EL (cell line): ENCODE measurements at regions not wholly inside any gene's neighbourhood (a gene's known extent, or its start where the extent isn't known, plus 50 kb on each side); places are given as distances from the start of the nearest gene placed in this dataset.
"Not testable (repeated sequence)": the region's sequence is repeated elsewhere in the genome, so short reads cannot be mapped to it uniquely, and the experiment has no call there.

Experiments used
- DNase-seq: peaks from one replicate; pipeline ENCODE4 v3.0.0-alpha.2; 2016

- no peak for DNase-seq
Measured at GRCh38 chr5:90284375-90284774, 125.2 kb downstream of the CETN3 start.

GRCh38 chr5:90279091-90279490 is 130.5 kb downstream of the CETN3 start:
- DNase-seq: no peak

GRCh38 chr5:90274216-90274615 is 135.3 kb downstream of the CETN3 start:
- DNase-seq: no peak

GRCh38 chr5:90267646-90268045 is 141.9 kb downstream of the CETN3 start:
- DNase-seq: no peak

- no peak for DNase-seq
Measured at GRCh38 chr5:90265545-90265857, 144.1 kb downstream of the CETN3 start.

GRCh38 chr5:90264689-90265544 is 144.6 kb downstream of the CETN3 start:
- DNase-seq: peak; percentile 55

- DNase-seq: no peak
Measured at GRCh38 chr5:90263102-90263820, 146.3 kb downstream of the CETN3 start.

GRCh38 chr5:90251447-90251846 is 158.1 kb downstream of the CETN3 start:
- no peak for DNase-seq

GRCh38 chr5:90248640-90249039 is 160.9 kb downstream of the CETN3 start:
- DNase-seq: no peak

- not testable (repeated sequence) for DNase-seq
Measured at GRCh38 chr5:90243848-90244247, 165.7 kb downstream of the CETN3 start.

GRCh38 chr5:90233476-90233875 is 176.1 kb downstream of the CETN3 start:
- no peak for DNase-seq

- no peak for DNase-seq
Measured at GRCh38 chr5:90231688-90232087, 177.9 kb downstream of the CETN3 start.

- no peak for DNase-seq
Measured at GRCh38 chr5:90227683-90228082, 181.9 kb downstream of the CETN3 start.

- no peak for DNase-seq
Measured at GRCh38 chr5:90226433-90227099, 183.0 kb downstream of the CETN3 start.

GRCh38 chr5:90224342-90224741 is 185.2 kb downstream of the CETN3 start:
- no peak for DNase-seq

GRCh38 chr5:90223756-90224155 is 185.8 kb downstream of the CETN3 start:
- DNase-seq: no peak

GRCh38 chr5:90221951-90222350 is 187.6 kb downstream of the CETN3 start:
- DNase-seq: no peak

- DNase-seq: no peak
Measured at GRCh38 chr5:90220554-90220953, 189.0 kb downstream of the CETN3 start.

- DNase-seq: no peak
Measured at GRCh38 chr5:90214991-90215390, 194.6 kb downstream of the CETN3 start.

GRCh38 chr5:90208323-90208722 is 201.2 kb downstream of the CETN3 start:
- not testable (repeated sequence) for DNase-seq

GRCh38 chr5:90201923-90202322 is 207.6 kb downstream of the CETN3 start:
- no peak for DNase-seq

- no peak for DNase-seq
Measured at GRCh38 chr5:90193185-90193822, 216.3 kb downstream of the CETN3 start.

- DNase-seq: no peak
Measured at GRCh38 chr5:90191352-90192045, 218.1 kb downstream of the CETN3 start.
